Effector memory CD8-positive, alpha-beta T cell (primary cell): ENCODE measurements at regions not wholly inside any gene's neighbourhood (a gene's known extent, or its start where the extent isn't known, plus 50 kb on each side); places are given as distances from the start of the nearest gene placed in this dataset.

Source experiments
- ATAC-seq: fragments of 150-1000 bp; cut with Tn5 transposase; replicated peaks from 2 replicates; pipeline ENCODE4 v1.10.0; 2021; ENCODE audit warnings: mild to moderate bottlenecking, moderate library complexity
- DNase-seq, 3 experiments: peaks; one replicate each; pipeline ENCODE4 v3.0.0; 2021
- H3K27ac Mint-ChIP-seq, 2 donors: one replicate each; pipeline ENCODE4 v1.8.0; 2022; ENCODE audit warnings: mild to moderate bottlenecking in 2 of 2, mixed read lengths in 2 of 2, moderate library complexity in 2 of 2
- H3K27me3 Mint-ChIP-seq, 2 donors: one replicate each; pipeline ENCODE4 v1.8.0; 2022; ENCODE audit warnings: mixed read lengths in 2 of 2
- H3K36me3 Mint-ChIP-seq: one replicate; pipeline ENCODE4 v1.8.0; 2022; ENCODE audit warnings: mild to moderate bottlenecking, moderate library complexity, mixed read lengths; ENCODE audit not compliant: insufficient read depth
- H3K4me1 Mint-ChIP-seq, 2 donors: one replicate each; pipeline ENCODE4 v1.8.0; 2022; ENCODE audit warnings: low read depth in 2 of 2, mixed read lengths in 2 of 2
- H3K4me3 Mint-ChIP-seq, 2 donors: one replicate each; pipeline ENCODE4 v1.8.0; 2022; ENCODE audit warnings: mild to moderate bottlenecking in 2 of 2, mixed read lengths in 2 of 2, moderate library complexity in 2 of 2
- H3K9me3 Mint-ChIP-seq, 2 donors: one replicate each; pipeline ENCODE4 v1.8.0; 2022; ENCODE audit warnings: mixed read lengths in 2 of 2

DNA sequence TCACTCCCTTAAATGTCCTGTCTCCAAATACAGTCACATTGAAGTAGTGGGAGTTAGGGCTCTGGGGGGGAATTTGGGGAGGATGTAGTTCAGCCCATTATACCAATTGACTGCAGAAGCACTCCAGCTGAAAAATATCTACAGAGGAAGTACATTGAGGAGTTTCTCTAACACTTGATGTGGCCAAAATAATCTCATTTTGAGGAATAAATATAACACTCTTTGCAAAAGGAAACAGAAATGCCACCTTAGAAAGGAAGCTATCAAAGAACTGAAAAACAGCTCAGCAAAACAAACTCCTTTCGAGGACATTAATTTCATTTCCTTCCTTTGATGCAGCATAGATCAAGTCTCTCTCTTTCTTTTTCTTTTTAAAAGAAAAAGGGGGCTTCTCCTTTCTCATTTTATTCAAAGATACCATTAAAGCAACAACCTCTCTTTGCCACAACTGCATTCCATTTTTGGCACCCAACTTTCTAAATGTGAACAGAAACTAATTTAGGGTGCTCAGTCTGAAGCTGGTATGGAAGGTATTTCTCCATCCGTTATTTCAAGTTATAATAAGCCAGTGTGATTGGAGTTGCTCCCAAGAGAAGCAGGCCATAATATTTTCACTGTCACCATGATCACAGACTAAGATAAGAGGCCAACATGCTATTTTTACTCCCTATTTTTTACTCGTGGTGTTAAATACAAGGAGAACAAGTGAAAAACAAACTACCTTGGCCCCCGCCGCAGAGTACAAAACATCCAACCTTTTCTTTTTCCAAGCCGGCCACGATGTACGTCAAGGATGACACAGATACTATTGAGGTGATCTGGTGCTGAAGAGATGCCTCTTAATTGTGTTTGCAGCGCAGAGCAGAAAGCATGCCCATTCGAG, 230.4 kb upstream of the GATB start:
- no peaks in the 10 kb centered on the region for H3K9me3 Mint-ChIP-seq
- H3K4me3 Mint-ChIP-seq: peak overlapping the region; percentile 29 to 49
- ATAC-seq: peak; percentile 32
- DNase-seq: no peak
- peaks cover 36 to 41% of the 10 kb centered on the region in 2 donors for H3K4me1 Mint-ChIP-seq
- H3K36me3 Mint-ChIP-seq: no peaks in the 10 kb centered on the region
- peak overlapping the region; percentile 80 to 87 for H3K27ac Mint-ChIP-seq
- H3K27me3 Mint-ChIP-seq: no peaks in the 10 kb centered on the region

DNA sequence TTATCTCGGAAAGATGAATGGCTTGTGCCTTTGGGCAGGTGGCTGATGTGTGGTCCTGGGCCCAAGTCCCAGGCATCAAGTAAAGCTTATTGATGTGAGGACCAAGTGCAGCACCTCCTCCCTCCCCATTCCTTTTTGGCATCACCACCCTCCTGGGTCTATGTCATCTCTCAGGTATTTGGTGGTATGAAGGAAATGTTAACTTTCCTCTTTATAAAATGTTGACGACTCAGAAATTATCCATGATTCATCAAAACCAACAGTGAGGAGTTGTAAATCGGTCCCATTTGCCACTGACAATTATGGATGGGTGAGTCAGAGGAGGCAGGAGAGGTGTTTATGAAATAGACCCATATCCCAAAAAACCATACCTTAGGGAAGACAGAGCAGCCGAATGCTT, 229.4 kb upstream of the GATB start:
- peaks cover 36 to 41% of the 10 kb centered on the region in 2 donors for H3K4me1 Mint-ChIP-seq
- H3K27me3 Mint-ChIP-seq: no peaks in the 10 kb centered on the region
- peak overlapping the region; percentile 80 to 87 for H3K27ac Mint-ChIP-seq
- no peaks in the 10 kb centered on the region for H3K9me3 Mint-ChIP-seq
- H3K4me3 Mint-ChIP-seq: no peak overlapping the region
- no peak for DNase-seq
- ATAC-seq: no peak
- no peaks in the 10 kb centered on the region for H3K36me3 Mint-ChIP-seq

DNA sequence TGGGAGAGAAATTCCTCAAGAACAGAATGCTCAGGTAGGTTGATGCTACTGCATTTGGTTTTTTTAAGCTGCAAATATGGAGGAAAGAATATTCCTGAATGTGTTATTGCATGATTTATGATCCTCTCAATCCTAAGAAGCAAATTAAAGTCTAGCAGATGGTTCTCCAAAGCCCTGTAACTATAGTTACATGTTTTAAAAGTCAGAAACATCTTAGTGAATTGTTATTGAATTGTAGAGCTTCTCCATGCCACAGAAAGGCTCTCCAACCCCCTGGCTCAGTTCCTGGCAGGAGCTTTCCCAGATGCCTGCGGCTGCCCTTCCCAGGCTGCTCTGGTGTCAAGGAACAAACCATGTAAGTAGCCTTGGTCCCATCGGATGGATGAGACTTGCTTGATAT, 227.8 kb upstream of the GATB start:
- H3K4me3 Mint-ChIP-seq: no peak overlapping the region

DNA sequence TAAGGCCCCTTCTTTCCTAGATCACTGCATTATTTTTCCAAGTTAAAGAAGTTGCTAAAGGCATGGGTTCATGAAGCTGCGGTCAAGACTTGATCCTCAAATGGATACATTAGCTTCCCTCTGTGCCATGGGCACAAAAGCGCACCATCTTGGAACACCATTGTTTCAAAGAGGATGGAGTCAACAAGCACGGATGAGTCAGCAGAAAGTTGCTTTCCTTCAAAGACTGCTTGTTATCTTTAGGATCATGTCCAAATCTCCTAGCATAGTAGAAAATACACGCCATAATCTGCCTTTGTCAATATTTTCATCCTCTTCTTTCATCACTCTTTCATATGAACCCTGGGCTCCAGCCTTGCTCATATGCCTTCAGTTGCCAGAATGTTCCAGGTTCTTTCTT, 226.8 kb upstream of the GATB start:
- H3K4me3 Mint-ChIP-seq: no peak overlapping the region

More for the DNA sequence above, 227.8 kb upstream of the GATB start:
- no peak for DNase-seq
- H3K27ac Mint-ChIP-seq: no peak overlapping the region
- peaks cover 29 to 34% of the 10 kb centered on the region in 2 donors for H3K4me1 Mint-ChIP-seq
- no peaks in the 10 kb centered on the region for H3K36me3 Mint-ChIP-seq
- H3K27me3 Mint-ChIP-seq: no peaks in the 10 kb centered on the region
- H3K9me3 Mint-ChIP-seq: no peaks in the 10 kb centered on the region
- no peak for ATAC-seq

DNA sequence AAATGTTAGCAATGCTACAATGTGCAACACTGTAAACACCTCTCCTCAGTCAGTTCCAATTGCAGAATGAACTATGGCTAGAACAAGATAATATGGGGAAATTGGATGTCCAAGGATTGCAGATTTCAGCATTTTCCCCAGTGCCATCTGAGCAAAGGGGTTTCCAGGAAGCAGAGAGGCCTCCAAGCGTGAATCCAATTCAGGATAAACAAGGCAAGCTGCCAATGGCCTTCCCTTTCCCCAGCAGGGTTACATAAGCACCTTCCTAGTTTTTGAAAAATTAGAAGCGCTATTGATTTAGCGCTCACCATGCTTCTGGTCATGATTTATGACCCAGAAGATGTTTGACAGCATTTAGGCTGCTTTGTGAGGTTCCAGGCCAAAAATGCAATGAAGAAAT, 223.0 kb upstream of the GATB start:
- DNase-seq: no peak
- H3K4me3 Mint-ChIP-seq: no peak overlapping the region
- no peak overlapping the region for H3K27ac Mint-ChIP-seq
- H3K9me3 Mint-ChIP-seq: peaks cover 0 to under 1% of the 10 kb centered on the region in 2 donors
- no peaks in the 10 kb centered on the region for H3K36me3 Mint-ChIP-seq
- H3K27me3 Mint-ChIP-seq: peaks cover 0 to 11% of the 10 kb centered on the region in 2 donors
- ATAC-seq: no peak
- peaks cover 0 to 2% of the 10 kb centered on the region in 2 donors for H3K4me1 Mint-ChIP-seq

More for the DNA sequence above, 226.8 kb upstream of the GATB start:
- Mint-ChIP-seq H3K36me3 (no peaks in the 10 kb centered on the region), H3K27me3 (no peaks in the 10 kb centered on the region), H3K4me1 (peaks cover 20 to 24% of the 10 kb centered on the region in 2 donors), H3K9me3 (no peaks in the 10 kb centered on the region), H3K27ac (no peak overlapping the region)
- DNase-seq: no peak
- no peak for ATAC-seq

DNA sequence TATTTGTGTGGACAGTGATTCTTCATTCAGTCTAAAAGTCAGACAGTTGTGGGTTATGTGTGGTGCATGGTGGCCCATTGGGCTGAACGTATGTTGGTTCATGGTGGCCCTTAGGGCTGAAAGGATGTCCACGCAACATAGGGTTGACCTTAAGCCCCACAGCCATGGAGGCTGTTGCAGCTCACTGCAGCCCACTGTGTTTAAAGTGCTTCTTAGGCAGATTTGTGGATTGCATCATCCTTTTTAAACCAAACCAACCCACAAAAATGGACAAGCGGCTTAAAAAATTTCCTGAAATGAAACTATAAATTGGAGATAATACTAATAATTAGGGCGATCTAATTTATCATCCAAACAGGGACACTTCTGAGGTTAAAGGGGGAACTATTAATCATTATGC, 219.0 kb upstream of the GATB start:
- H3K4me3 Mint-ChIP-seq: no peak overlapping the region
- H3K4me1 Mint-ChIP-seq: no peaks in the 10 kb centered on the region
- ATAC-seq (no peak), DNase-seq (no peak)
- H3K36me3 Mint-ChIP-seq: no peaks in the 10 kb centered on the region
- peaks cover 15 to 24% of the 10 kb centered on the region in 2 donors for H3K9me3 Mint-ChIP-seq
- peaks cover 0 to 11% of the 10 kb centered on the region in 2 donors for H3K27me3 Mint-ChIP-seq
- H3K27ac Mint-ChIP-seq: no peak overlapping the region

DNA sequence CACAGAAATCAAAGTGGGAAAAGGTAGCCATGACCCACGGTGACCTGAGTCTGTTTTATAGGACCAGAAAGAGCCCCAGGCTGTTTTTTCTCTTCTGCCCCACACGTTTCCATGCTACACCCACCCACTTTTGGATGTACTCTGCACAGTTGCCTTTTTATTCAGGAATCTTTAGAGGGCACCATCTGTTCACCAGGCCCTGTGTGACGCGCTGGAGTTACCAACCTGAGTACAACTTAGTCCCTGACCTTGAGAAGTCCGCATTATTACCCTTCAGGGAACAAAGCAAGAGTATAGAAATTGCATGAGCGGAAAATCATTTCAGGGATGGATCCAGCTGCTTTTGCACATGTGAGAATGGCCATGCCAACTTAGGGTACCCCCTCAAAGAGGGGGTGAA, 207.8 kb upstream of the GATB start:
- ATAC-seq: no peak
- Mint-ChIP-seq H3K36me3 (no peaks in the 10 kb centered on the region), H3K4me3 (no peak overlapping the region), H3K27ac (no peak overlapping the region), H3K27me3 (peaks cover 0 to 11% of the 10 kb centered on the region in 2 donors), H3K4me1 (no peaks in the 10 kb centered on the region), H3K9me3 (no peaks in the 10 kb centered on the region)
- DNase-seq: no peak

DNA sequence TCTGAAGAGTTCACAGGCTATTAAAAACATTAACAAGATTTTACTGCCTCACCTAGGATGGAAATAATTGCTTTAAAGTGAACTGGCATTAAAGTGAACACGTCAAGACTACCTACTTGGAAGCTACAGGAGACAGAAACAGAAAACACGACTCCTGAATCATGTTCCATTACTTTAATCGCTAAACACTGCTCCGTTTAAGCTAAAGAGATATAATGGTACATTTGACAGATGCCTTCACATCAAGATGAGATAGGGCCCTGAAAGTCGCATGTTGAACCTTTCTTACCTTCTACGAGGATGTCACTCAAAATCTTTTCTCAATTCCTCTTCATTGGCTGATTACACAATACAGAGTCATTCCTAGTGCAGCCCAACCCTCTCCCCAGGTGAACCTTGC, 206.3 kb upstream of the GATB start:
- Mint-ChIP-seq H3K36me3 (no peaks in the 10 kb centered on the region), H3K27me3 (peaks cover 0 to 19% of the 10 kb centered on the region in 2 donors), H3K27ac (no peak overlapping the region), H3K4me3 (no peak overlapping the region), H3K9me3 (no peaks in the 10 kb centered on the region), H3K4me1 (no peaks in the 10 kb centered on the region)
- DNase-seq (no peak), ATAC-seq (no peak)

DNA sequence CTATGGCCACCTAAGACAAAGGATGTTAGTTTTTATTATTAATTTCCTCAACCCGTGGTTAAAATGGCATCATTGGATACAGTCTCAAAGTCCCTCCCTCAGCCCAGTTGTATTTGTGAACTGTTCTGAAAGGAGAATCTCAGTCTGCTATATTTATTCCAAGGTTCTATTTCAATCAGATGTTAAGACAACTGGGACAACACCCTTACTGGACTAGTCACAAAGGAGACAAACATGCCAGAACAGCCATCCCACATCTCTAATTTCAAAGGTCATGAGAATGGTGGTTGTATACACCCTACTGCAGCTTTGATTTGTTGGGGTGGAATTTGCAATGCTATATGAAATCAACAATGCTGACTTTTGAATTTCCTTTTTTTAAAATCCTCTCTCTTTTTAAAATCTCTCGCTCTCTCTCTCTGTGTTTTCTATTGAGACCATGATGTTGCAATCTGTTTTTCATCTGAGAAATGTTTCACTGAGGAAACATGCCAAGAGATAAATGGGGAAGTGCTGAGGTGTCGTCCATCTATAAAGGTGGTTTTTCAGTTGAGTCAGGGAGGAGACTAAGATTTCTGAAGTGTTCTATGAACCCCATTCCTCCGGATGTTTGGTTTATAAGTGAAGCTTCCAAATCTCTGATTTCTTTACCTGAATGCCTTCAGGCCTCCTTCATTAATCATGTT, 201.5 kb upstream of the GATB start:
- Mint-ChIP-seq H3K27me3 (peaks cover 0 to 19% of the 10 kb centered on the region in 2 donors), H3K9me3 (no peaks in the 10 kb centered on the region), H3K36me3 (no peaks in the 10 kb centered on the region), H3K27ac (no peak overlapping the region), H3K4me3 (no peak overlapping the region), H3K4me1 (peaks cover 0 to 4% of the 10 kb centered on the region in 2 donors)
- no peak for DNase-seq
- no peak for ATAC-seq

DNA sequence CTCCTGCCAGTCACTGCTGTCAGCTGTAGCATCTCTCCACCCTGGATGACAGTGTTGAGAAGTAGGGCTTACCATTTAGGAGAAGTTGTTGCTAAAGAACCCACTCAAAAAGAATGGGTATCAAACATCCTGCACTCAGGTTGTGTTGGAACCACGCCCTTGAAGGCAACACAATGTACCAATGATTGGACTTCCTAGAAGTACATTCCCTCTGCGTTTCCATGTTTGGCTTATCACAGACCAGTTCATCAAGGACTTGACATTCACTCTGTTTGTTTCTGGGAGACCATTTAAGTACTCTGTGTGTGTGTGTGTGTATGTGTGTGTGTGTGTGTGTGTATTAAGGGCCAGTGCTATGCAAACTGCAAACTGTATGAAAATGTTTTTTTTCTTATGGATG, 200.6 kb upstream of the GATB start:
- ATAC-seq (no peak), DNase-seq (no peak)
- Mint-ChIP-seq H3K4me1 (peaks cover 0 to 4% of the 10 kb centered on the region in 2 donors), H3K27me3 (peaks cover 0 to 19% of the 10 kb centered on the region in 2 donors), H3K36me3 (no peaks in the 10 kb centered on the region), H3K4me3 (no peak overlapping the region), H3K27ac (no peak overlapping the region), H3K9me3 (no peaks in the 10 kb centered on the region)

DNA sequence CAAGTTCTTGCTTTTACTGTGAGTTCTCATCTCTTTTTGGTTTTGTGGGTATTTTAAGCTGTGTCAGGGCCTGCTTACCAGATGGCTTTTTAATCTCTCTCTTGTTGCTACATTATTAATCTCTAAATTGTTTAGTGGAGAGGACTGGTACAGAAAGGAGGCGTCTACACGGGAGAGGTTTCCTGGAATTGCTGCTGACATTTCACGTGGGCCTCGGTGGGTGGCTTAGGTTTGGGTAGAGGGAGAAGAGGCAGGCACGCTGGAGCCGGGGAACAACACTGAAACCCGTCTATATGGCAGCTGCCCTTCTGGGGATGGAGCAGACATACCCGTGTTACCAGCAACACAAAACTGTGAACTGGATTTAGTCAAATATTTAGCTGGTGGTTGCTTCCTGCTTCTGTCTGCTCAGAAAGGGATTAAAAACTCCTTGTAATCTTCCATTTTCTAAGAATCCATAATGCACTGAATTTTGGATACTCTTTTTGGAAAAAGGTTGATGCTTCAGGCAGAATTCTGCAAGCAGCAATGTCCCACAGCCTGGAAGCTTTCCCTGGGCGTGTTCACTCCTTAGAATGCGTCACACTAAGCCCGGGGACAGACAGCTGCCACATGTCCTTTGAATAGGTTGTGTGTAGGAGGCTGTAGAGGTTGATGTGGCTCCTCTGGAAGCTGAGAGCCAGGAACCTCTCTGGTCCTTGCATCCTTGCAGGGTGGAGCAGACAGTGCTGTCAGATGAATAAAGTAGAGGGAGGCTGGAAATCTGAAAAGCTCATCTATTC, 199.8 kb upstream of the GATB start:
- Mint-ChIP-seq H3K36me3 (no peaks in the 10 kb centered on the region), H3K4me1 (peaks cover 0 to 4% of the 10 kb centered on the region in 2 donors), H3K9me3 (no peaks in the 10 kb centered on the region), H3K4me3 (no peak overlapping the region), H3K27me3 (peaks cover 0 to 15% of the 10 kb centered on the region in 2 donors), H3K27ac (no peak overlapping the region)
- ATAC-seq (no peak), DNase-seq (no peak)

DNA sequence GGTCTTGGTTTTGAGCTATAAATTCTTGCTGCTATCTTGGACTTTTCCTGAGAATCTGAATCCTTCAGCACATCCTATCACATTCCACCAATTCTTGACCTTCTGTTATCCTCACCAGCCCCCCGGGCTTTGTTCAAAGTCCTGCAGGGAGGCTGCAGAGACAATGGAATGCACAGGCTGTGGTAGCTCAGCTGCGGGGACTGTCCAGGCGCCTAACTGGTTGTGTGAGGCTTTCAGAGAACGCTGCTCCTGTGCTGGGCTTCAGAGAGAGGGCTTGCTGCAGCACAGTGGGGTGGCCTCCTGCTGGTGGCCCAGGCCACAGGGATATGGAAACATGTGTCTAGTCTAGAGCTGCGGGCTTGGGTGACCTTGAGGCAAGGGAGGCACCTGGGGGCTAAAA, 196.3 kb upstream of the GATB start:
- no peaks in the 10 kb centered on the region for H3K36me3 Mint-ChIP-seq
- no peak for DNase-seq
- no peak overlapping the region for H3K27ac Mint-ChIP-seq
- H3K4me1 Mint-ChIP-seq: peaks cover 0 to 4% of the 10 kb centered on the region in 2 donors
- ATAC-seq: no peak
- H3K4me3 Mint-ChIP-seq: no peak overlapping the region
- peaks cover 0 to 8% of the 10 kb centered on the region in 2 donors for H3K27me3 Mint-ChIP-seq
- no peaks in the 10 kb centered on the region for H3K9me3 Mint-ChIP-seq

DNA sequence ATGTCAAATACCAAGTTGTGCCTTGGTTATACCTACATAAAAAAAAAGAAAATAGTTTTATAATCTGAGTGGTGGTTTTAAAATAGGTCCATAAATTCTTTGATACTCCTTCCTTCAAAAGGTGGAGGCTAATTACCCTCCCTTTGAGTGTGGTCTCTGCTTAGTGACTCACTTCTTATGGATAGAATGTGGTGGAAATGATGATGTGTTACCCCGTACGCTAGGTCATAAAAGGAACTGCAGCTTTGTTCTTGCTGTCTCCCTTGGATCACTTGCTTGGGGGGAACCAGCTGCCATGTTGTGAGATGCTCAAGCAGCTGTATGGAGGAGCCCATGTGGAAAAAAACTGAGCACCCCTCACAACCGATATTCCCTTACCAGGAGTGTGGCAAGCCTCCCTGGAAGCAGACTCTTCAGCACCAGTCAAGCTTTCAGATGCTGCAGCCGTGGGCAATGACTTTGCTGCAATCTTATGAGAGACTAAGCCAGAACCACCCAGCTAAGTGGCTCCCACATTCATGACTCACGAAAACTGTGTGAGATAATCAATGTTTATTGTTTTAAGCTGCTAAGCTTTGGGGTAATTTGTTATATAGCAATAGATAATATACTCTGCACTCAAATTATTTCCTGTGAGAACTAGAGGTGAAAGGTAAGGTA, 195.0 kb upstream of the GATB start:
- Mint-ChIP-seq H3K36me3 (no peaks in the 10 kb centered on the region), H3K27ac (no peak overlapping the region), H3K9me3 (no peaks in the 10 kb centered on the region), H3K27me3 (peaks cover 0 to 8% of the 10 kb centered on the region in 2 donors), H3K4me3 (no peak overlapping the region), H3K4me1 (no peaks in the 10 kb centered on the region)
- no peak for DNase-seq
- no peak for ATAC-seq
